Renal pelvis (tissue), 1 donor: ENCODE measurements at regions not wholly inside any gene's neighbourhood (a gene's known extent, or its start where the extent isn't known, plus 50 kb on each side); places are given as distances from the start of the nearest gene placed in this dataset.
"Not testable (repeated sequence)": the region's sequence is repeated elsewhere in the genome, so short reads cannot be mapped to it uniquely, and the experiment has no call there.

ENCODE experiments used
- DNase-seq: peaks from one replicate; pipeline ENCODE4 v3.0.0-alpha.2; 2013

DNA sequence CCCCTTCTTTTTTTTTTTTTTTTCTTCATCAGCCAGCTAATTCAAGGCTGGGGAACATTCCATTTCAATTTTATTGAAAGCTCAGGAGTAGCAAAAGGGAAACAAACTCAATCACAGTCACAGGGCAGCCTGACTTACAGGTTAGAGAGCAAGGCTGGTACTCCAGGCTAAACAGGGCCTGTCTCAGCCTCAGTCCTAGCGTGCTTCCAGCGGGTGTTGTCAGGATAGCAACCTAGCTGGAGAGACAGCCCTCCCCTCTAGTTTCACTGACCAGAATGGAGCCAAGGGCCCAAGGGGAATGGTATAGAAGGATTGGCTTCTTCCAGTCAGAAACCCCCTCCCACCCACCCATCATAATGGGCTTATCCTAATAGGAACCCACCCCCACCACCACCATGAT is 132.9 kb downstream of the PXDC1 start:
- no peak for DNase-seq

DNA sequence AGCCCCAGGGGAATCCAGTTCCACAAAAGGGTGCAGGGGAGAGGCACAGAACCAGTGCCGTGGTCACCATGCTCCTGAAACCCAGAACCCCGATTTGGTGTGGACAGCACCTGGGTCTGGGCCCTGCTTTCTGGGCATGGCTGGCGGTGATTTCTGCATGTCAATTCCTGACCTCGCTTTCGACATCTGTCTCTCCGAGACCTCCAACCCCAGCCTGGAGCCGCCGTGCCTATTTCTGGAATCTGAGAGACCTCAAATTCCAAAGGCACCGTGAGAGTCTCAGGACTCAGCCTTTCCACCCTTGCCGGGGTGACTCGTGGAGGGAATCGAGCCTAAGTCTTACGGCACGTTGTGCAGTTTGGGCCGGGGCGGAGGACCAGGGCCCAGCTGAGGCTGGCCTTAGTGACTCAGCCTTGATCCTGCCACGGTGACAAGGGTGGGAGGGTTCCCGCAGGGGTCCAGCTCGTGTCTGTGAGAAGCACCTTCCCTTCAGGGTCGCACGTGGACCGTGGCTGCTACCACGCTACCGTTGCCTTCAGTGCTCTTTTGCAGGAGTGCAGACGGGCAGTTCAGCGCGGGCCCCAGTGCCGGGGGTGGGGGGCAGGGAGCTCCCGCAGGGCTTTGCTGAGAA is 133.7 kb downstream of the PXDC1 start:
- no peak for DNase-seq

DNA sequence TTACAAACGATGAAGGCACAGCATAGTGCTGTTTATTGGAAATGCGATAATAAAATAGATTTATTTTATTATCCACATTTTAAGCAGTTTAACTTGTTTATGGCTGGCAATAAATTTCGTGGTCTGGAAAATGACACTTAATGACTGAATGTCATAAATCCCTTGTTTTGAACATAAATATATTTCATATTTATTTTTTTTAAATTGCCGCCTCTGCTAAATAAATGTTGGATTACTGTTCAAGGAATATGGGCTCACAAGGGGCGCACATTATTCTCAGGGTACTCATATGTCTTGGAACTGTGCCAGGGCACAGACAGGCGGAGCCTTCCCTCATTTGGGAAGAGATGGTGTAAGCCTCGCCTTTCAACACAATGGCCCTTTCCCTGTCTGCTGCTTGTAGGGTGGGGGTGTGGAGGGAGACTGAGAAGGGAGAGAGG is 134.3 kb downstream of the PXDC1 start:
- no peak for DNase-seq

DNA sequence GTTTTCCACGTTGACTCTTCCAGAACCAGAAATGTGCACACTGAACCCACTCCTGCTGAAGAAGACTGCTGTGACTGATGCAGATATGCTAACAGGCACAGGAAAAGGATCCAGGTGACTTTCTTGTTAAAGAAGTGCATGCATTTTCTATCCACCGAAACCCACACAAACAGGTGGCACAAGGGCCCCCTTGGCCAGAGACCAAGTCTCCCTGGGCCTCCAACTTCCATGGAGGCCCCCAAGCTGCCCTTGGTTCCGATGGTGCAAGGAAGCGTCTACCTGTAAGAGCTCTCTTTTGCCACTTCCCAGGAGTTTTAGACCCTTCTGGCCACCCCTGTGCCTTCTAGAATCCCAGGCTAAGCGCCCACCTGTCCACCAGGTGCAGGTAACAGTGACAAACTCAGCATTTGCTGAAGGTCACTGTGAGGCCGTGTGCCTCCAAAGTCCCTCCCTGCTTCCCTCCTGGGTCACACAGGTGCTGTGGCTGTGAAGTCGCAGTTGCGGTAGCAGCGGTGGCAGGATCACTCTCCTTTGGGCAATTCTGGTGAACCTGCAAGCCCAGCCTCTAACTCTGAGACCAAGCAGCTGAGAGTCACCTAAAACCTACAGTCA is 134.8 kb downstream of the PXDC1 start:
- DNase-seq, result no peak

DNA sequence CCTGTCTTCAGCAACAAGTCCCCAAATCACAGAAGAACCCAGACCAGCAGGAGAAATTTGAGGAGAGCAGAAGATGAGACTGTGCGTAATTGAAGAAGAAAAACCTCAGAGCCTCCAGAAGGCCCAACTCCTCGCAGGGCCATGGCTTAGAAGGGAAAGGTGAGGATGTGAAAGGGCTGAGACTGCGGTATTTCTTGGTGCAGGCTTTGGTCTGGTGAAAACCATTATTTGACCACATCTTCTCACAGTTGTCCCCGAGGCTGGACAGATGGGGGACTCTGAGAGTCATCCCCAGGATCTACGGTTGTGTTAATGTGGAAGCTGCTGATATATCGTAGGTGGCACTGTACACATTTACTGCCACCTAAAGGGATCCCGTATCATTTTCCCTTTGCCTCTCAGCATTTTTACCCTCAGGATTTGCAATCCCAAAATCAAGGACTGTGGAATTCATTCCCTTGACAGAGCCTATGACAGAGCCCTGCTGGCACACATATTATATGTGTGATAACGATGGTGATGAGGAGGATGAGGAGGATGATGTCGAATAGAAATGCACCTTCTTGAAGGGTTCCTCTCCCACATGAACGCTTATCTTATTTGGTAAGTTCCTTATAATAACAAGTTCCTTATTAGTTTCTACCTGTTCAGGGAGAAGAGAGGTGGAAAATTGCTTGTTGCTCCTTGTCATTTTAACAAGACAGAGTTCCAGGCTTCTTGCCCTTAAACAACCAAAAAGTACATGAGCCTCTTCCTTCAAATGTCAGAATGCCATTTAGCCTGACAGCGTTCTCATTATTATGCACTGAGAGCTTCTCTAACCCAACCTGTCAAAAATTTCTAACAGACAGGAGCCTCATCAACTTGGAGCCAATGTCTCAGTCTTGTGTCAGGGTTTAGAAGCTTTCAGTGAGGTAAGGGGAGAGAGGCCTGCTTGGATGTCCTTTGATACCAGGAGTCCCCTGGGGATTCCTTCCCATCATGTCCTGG is 135.8 kb downstream of the PXDC1 start:
- DNase-seq, result no peak

DNA sequence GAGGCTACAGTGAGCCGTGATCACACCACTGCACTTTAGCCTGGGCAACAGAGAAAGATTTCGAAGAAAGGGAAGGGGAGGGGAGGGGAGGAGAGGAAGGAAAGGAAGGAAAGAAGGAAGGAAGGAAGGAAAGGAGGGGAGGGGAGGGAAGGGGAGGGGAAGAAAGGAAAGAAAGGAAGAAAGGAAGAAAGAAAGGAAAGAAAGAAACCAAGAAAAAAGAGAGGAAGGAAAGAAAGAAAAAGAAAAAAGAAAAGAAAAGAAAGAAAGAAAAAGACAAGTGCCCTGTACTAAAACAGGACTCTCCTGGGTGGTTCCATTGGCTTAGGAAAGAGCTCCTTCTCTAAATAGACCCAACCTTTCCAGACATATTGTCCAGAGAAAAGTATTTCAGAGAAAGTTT is 136.6 kb downstream of the PXDC1 start:
- no peak for DNase-seq

DNA sequence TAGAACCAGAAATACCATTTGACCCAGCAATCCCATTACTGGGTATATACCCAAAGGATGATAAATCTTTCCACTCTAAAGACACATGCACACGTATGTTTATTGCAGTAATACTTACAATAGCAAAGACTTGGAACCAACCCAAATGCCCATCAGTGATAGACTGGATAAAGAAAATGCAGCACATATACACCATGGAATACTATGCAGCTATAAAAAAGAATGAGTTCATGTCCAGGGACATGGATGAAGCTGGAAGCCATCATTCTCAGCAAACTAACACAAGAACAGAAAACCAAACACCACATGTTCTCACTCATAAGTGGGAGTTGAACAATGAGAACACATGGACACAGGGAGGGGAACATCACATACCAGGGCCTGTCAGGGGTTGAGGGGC is 137.9 kb downstream of the PXDC1 start:
- not testable (repeated sequence) for DNase-seq

DNA sequence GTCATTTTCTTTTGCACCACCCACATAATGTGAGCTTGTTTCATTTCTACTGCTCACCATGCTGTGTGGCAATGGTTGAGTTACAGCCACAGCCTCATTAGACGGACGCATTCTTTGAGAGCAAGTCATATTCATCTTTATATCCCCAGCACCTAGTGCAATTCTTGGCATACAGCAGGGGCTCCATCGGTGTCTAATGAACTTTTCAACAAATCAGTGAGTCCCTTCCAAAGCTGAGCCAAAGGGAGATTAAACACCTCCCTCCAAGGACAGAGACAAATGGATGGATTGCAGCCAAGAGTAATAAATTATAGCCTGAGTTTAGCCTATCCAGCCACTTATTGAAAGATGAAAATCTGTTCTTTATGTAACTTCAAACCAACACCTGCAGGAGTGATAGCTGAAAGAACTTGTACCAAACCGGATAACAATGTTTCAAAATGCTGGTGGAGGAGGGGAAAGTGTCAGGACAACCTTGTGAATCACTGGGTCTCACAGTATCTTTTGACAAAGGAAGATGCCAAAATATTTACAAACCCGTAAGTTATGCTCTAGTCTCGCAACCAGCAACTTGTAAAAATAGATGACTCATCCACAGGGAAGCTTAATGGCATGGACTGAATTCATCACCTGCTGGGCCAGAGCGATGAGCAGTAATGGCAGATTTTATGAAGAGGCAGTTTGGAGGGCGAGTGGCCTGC is 139.0 kb downstream of the PXDC1 start:
- DNase-seq, result no peak

DNA sequence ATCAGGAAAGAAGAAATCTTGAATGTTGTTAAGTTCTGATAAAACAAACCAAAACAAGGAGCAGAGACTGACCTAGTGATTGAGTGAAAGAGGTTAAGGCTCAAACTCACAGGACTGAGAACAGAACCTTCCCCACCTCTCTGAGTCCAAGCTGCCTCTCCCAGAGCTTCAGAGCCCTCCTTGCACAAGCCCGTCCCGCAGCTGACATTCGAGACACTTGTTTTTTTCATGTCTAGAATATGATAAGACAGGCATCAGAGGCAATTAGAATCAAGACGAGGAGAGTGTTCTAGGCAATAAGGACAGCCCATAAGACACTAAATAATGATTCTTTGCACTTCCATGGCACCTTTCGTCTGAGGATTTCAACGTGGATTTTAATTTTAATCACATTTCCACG is 140.6 kb downstream of the PXDC1 start:
- no peak for DNase-seq

DNA sequence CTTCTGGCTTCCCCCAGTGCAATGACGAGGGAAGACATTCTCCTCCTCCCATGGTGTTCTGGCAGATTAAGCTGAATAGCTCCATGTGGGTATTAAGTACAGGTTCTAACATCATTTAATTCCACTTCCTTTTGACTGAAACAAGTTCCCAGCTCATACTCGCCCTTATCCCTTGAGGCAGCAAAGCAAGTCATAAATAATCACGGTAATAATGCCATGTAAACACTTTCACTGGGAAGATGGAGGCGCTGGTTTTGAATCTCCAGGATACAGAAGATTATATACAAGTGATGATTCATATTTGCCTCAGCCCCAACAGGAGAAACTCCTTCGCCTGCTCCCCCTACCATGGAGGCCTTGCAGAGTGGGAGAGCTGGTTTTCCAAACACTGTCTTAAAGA is 141.3 kb downstream of the PXDC1 start:
- no peak for DNase-seq

DNA sequence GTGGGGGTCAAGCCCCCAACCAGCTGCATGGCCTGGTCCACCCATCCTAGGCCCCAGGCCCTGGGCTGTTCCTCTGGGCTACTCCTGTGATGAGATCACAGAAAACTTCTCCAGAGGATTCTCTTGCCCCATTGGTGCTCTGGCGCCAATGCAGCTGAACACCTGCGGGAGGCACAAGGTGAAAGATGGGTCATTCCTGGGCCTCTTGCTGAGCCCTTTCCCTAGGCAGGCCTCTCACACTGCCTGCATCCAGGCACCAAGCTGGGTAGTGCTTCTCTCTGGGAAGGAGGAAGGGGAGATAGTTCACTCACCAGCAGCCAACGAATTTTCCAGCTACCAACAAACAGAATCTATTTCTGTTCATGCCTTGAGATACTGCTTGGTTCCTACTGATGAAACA is 142.1 kb downstream of the PXDC1 start:
- DNase-seq, result no peak

DNA sequence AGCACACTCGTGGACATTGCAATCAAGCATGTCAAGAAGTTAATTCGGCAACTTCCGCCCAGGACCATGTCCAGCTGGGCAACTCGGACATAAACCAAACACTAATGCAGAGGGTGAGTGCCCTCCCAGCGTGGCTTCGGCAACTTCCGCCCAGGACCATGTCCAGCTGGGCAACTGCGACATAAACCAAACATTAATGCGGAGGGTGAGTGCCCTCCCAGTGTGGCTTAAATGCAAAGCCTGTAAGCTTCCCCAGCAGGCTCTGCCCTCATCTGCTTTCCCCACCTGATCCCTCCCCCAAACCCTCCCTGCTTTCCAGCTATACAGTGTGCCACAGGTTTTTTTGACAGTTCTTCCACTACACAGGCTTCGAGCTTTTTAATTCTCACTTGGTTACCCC is 143.4 kb downstream of the PXDC1 start:
- DNase-seq, result no peak

DNA sequence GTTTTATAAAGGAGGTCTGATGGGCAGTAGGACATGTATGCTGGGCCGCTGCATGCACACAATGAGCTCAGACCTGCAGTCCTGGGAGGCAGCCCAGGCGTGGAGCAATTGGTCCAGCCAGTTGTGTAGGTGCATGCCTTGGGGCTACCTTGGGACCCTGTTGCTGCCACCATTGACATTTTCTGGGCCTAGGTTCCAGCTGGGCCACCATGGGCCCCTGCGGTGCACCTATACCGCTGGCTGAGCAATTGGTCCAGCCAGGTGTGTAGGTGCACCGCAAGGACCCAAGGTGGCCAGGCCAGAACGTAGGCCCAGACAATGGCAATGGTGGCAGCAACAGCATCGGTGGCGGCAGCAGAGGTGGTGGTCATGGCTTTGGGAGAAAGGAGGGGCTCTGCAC is 143.9 kb downstream of the PXDC1 start:
- no peak for DNase-seq

DNA sequence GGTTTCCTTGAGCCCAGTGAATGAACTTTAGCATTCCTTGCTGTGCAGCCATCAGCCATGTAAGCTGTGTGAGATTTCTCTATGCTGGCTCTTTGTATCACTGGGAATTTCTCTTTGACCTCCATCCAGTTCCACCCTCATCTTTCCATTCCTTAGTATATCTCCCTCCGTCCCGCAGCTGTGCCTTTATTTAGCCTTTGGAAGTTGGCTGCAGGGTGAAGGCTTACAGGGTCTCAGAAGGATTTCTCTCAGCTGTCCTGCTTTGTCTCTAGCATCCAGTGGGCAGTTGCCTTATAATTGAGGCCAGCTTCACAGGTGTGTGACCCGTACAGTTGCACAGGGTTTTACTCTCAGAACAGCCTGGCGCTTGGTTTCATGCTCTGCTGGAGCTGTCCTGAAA is 144.3 kb downstream of the PXDC1 start:
- no peak for DNase-seq

DNA sequence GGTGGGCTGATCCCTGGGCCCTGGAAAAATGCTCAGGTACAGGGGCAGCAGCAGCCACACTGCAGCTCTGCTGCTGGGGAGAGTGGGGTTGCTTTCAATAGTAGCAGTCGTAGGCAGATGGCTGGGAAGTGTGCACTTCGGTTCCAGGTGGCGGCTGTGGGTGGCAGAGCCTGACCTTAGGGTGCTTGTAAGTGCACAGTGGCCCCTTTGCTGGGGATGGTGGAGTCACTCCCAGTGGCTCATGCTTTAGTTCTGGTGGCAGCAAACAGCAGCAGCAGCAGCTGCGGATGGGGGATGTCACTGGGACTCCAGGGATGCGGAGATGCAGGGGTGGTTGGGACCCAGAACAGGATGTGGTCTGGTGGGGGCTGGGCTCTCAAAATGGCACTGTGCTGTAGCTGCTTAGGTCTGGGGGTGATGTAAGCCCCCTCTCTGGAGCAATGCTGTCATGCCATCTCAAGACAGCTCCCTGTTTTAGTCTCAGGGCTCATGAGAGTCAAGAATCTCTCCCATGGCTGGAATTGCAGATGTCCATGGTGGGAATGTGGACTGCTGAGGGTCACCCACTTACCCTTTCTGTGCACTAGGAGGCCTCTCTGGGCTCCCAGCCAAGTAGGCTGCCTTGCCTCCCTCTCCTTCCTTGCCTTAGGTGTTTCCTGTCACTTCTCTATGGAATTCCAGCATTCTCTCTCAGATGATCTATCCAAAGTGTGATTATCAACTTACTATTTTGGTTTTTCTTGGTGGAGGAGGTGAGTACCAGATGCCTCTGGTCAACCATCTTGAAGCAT is 146.7 kb upstream of the SLC22A23 start:
- no peak for DNase-seq

DNA sequence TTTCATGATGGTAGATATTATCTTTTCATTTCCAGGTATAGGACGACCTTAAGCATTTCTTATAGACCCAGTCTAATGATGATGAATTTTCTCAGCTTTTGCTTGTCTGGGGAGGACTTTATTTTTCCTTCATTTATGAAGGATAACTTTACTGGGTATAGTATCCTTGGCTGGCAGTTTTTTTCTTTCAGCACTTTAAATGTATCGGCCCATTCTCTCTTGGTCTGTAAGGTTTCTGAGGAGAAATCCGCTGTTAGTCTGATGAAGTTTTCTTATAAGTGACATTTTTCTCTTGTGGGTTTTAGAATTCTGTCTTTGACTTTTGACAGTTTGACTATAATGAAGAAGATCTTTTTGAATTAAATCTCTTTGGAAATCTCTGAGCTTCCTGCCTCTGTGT is 144.7 kb upstream of the SLC22A23 start:
- DNase-seq, result no peak

DNA sequence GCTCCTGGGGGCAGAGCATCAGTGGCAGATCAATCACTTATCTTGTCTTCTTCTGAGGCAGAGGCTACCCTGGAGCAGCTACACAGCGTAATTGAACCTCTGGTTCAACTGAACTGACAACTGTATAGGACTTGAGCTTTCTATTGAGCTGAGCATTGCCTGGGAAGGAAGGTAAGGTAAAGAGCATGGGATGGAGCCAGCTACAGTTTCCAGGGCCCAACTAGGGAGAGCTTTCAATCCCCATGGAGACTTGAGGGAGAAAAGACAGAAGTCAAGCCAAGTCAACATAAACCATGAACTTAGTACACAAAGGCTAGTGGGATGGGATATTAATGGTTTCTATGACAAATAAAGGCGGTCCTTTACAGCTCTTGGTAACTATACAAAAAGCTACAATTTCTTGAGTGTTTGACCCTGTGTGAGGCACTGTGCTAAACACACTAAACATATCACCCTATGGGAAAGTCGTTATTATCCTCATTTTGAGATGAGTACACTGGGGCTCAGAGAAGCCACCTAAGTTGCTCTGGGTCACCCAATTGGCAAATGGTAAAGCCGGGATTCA is 140.7 kb upstream of the SLC22A23 start:
- no peak for DNase-seq

DNA sequence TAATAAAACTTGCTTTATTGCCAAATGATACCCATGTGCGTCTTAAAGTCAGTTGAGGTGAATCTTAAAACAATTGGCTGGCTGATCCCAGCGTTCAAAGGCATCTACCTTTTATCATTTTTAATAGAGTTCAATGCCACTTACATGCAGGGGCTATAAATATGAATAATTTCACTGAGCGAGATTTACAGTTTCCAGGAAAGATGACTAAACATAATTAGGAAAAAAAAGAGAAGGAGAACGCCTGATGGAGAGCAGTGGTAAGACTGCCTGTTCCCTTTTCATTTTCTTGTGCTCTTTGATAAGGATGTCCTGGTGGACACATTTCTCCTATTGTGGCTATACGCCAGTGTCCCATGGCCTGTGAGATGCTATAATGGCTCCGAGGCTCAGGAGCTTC is 139.9 kb upstream of the SLC22A23 start:
- no peak for DNase-seq

DNA sequence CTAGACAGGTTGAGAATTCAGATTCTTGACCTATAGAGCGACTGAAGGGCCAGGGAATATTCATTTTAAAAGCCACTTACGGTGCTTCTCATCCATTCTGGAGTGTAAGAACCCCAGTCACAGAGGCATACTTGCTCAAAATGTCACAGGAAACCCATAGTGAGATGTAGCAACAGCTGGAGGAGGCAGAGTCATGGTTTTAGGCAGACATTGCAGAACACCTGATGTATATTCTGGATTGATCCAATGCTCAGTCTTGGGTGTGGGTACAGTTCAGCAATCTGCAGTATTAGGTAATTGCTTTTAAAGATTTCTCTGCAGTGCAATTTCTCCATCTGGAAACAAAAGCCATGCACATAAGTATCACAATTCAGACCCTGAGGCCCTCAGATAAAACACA is 137.4 kb upstream of the SLC22A23 start:
- DNase-seq, result no peak

DNA sequence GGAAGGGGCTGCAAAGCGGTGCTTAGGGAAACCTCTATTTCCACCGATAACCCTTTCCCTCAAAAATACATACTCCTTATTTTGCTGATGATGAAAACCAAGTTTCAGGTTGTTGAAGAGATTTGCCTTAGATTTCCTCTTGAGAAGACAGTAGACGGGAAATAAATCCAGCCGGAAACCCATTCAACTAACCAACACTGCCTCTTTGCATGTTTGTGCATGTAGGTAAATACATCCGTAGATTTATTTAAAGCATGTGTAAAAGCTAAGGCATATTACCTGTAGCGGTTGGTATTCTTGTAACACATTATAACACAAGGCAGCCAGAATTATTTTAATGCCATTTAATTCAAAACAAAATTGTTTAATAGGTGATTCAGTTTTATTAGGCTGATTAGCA is 136.3 kb upstream of the SLC22A23 start:
- DNase-seq, result no peak

DNA sequence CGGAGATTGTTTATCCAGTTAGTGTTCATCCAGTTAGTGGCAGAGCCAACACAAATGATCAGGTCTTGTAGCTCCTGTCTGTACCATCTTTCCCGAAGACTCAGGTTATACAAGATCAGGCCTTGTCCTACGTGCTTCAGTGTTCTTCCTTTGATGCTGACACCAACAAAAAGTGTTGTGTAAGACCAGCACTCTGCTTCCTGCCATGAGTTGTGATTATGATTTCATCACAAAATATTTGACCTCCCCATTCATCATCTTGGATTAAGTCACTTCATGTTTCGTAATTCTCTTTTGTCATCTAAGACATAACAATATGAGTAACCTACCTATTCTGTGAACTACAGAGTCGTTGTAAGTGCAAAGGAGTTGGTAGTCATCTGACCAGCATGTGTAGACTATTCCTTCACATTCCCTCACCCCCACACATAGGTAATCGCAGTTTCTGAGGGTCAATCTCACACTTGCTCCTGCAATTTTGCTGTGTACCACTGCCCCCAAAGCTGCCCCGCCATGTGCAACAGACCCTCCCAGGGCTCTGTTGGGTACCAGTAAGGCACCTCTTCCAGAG is 135.6 kb upstream of the SLC22A23 start:
- no peak for DNase-seq
